ENCODE measurements at regions not wholly inside any gene's neighbourhood (a gene's known extent, or its start where the extent isn't known, plus 50 kb on each side); places are given as distances from the start of the nearest gene placed in this dataset.

DNA sequence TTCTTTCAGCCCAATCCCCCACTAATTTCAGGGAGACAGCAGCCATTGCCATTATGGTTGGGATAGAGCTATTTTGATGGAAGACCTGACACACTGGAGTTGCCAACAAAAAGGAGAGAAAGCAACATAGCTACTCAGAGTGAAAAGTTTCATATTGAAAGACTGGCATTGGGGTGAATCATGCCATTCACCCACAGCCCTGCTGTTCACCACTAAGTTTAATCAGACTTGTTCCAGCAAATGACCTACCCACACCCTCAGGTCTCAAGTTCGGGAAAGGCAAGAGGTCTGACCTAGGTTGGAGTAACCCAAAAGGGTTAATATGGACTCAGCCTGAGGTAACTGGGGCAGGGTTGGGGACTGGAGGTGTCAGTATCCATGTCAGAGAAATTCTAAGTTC lies 169.2 kb downstream of the PAWR start:
- intact Hi-C loops (cut with micrococcal nuclease; ENCODE audit: unreplicated experiment) (no loop called here), in situ Hi-C loops (cut with HindIII; ENCODE audit: extremely low pct_ligation_motif_present, low pct_unique_long_range_greater_than_20kb) (loop anchor here (10.0 kb wide), 1 partner anchor 107 kb away; no protein-coding TSS in a partner anchor)
- H3K27me3 ChIP-seq (ENCODE audit: control insufficient read depth in 1 of 2, insufficient read depth in 2 of 2, low read length in 2 of 2), result no peaks in the 10 kb centered on the region
- no peak overlapping the region for H3K4me3 ChIP-seq (replicated peaks in 1 of 3; ENCODE audit: insufficient read depth in 1 of 3, low read depth in 2 of 3, low read length in 3 of 3)
- no TSS peak for BruUV-seq (replicated peaks)
- no peak for TF ChIP-seq NFYC (CRISPR knock-in tag; IDR thresholded peaks at IDR 0.05)
- TF ChIP-seq ZBTB7B (CRISPR knock-in tag; IDR thresholded peaks at IDR 0.05), result no peak
- TF ChIP-seq ZNF816 (CRISPR knock-in tag; IDR thresholded peaks at IDR 0.05; ENCODE audit: borderline replicate concordance), result no peak
- no peak for TF ChIP-seq ATM (IDR thresholded peaks at IDR 0.05; ENCODE audit: borderline replicate concordance)
- TF ChIP-seq FOXK2 (IDR thresholded peaks at IDR 0.05), result no peak
- no peak for TF ChIP-seq RNF2 (conservative IDR thresholded peaks at IDR 0.05; ENCODE audit: low read depth)
- no peak for TF ChIP-seq ZNF460 (CRISPR knock-in tag; IDR thresholded peaks at IDR 0.05; ENCODE audit: borderline replicate concordance)
- no peak for TF ChIP-seq ZNF207 (IDR thresholded peaks at IDR 0.05; ENCODE audit: borderline replicate concordance)
- no peak for TF ChIP-seq ELK4 (CRISPR knock-in tag; IDR thresholded peaks at IDR 0.05; ENCODE audit: borderline replicate concordance)
- TF ChIP-seq HCFC1 (IDR thresholded peaks at IDR 0.05; ENCODE audit: low read depth, low read length), result no peak
- TF ChIP-seq ZNF839 (CRISPR knock-in tag; IDR thresholded peaks at IDR 0.05; ENCODE audit: borderline replicate concordance), result no peak
- TF ChIP-seq NCOA2 (CRISPR knock-in tag; IDR thresholded peaks at IDR 0.05), result no peak
- TF ChIP-seq NFRKB (IDR thresholded peaks at IDR 0.05), result no peak
- TF ChIP-seq ZNF558 (CRISPR knock-in tag; IDR thresholded peaks at IDR 0.05; ENCODE audit: borderline replicate concordance), result no peak
- TF ChIP-seq CEBPB (IDR thresholded peaks at IDR 0.05; ENCODE audit: borderline replicate concordance, low read depth, low read length), result no peak
- no peak for TF ChIP-seq TP53 (CRISPR knock-in tag; conservative IDR thresholded peaks at IDR 0.05)
- TF ChIP-seq SALL1 (CRISPR knock-in tag; IDR thresholded peaks at IDR 0.05), result no peak
- ATAC-seq (no peak), DNase-seq (ENCODE audit: low spot score) (no peak), FAIRE-seq (no peak)
- no peak overlapping the region for H3K9ac ChIP-seq (ENCODE audit: insufficient read depth, low read depth, low read length)
- no peak overlapping the region for H2AFZ ChIP-seq (ENCODE audit: low read length)
- H3K79me2 ChIP-seq (ENCODE audit: insufficient read depth, low read length), result no peaks in the 10 kb centered on the region
- H4K20me1 ChIP-seq (ENCODE audit: insufficient read depth, low read length), result no peaks in the 10 kb centered on the region
- H3K4me1 ChIP-seq (ENCODE audit: insufficient read depth, low read length), result peaks cover 22% of the 10 kb centered on the region
- H3K27ac ChIP-seq (ENCODE audit: extremely low read length, insufficient read depth, low read length), result no peak overlapping the region
- ChIA-PET CTCF (ENCODE audit: low intra/inter-chr PET ratio, low total read pairs) (no interaction called here), POLR2A (no interaction called here)
- 90% methylated on average over 1 of the region's 1 CpG for WGBS (ENCODE audit: low lambda C conversion rate)
- no peaks in the 10 kb centered on the region for H3K9me3 ChIP-seq (ENCODE audit: low read length)
- no peak overlapping the region for H3K4me2 ChIP-seq (ENCODE audit: low read depth, low read length)
- no peaks in the 10 kb centered on the region for H3K36me3 ChIP-seq (replicated peaks in 1 of 2; ENCODE audit: control insufficient read depth in 1 of 2, insufficient read depth in 2 of 2, low read length in 2 of 2)

All from HepG2 (cell line).